Spleen (tissue), 11 donors: ENCODE measurements at regions not wholly inside any gene's neighbourhood (a gene's known extent, or its start where the extent isn't known, plus 50 kb on each side); places are given as distances from the start of the nearest gene placed in this dataset.

Source experiments
- DNase-seq: peaks from one replicate; pipeline ENCODE4 v3.0.0-alpha.2; 2020
- H3K27ac ChIP-seq, 8 donors: fragments of 200-600 bp; sonication (generic) in 7 of 8; 1 replicate in 4 of 8; 2 replicates in 4 of 8; pipeline versions ENCODE4 v1.5.0 to v1.8.0; 2016 to 2021; ENCODE audit warnings: inconsistent platforms in 4 of 8, mild to moderate bottlenecking in 4 of 8, moderate library complexity in 1 of 8
- H3K27me3 ChIP-seq, 7 donors: fragments of 200-600 bp; sonication (generic) in 6 of 7; replicated peaks in 1 of 7; 1 replicate in 4 of 7; 2 replicates in 3 of 7; pipeline versions ENCODE4 v1.5.0 to v1.8.0; 2016 to 2021; ENCODE audit warnings: inconsistent platforms in 3 of 7, mild to moderate bottlenecking in 1 of 7
- H3K36me3 ChIP-seq, 6 donors: fragments of 200-600 bp; sonication (generic) in 5 of 6; 1 replicate in 4 of 6; 2 replicates in 2 of 6; pipeline versions ENCODE4 v1.5.0 to v1.8.0; 2016 to 2021; ENCODE audit warnings: inconsistent platforms in 2 of 6
- H3K4me1 ChIP-seq, 6 donors: fragments of 200-600 bp; sonication (generic) in 5 of 6; 1 replicate in 3 of 6; 2 replicates in 3 of 6; pipeline versions ENCODE4 v1.5.0 to v1.8.0; 2016 to 2021; ENCODE audit warnings: inconsistent platforms in 3 of 6
- H3K4me3 ChIP-seq, 8 donors: fragments of 200-600 bp; sonication (generic) in 7 of 8; 1 replicate in 4 of 8; 2 replicates in 4 of 8; pipeline versions ENCODE4 v1.5.0 to v1.8.0; 2016 to 2021; ENCODE audit warnings: inconsistent platforms in 4 of 8, mild to moderate bottlenecking in 4 of 8, moderate library complexity in 2 of 8
- H3K9me3 ChIP-seq, 8 donors: fragments of 200-600 bp; sonication (generic) in 7 of 8; 1 replicate in 4 of 8; 2 replicates in 4 of 8; pipeline versions ENCODE4 v1.5.0 to v1.8.0; 2016 to 2021; ENCODE audit warnings: inconsistent platforms in 4 of 8
- POLR2A ChIP-seq, 3 donors: fragments of 450-650 bp; IDR thresholded peaks; one replicate each; pipeline ENCODE4 v1.5.1; 2017; ENCODE audit warnings: antibody characterized with exemption in 3 of 3, mild to moderate bottlenecking in 1 of 3
- POLR2AphosphoS5 ChIP-seq, 3 donors: sonication (generic); formaldehyde crosslinking; IDR thresholded peaks; one replicate each; pipeline ENCODE4 v1.5.1; 2017; ENCODE audit warnings: antibody characterized with exemption in 3 of 3
- WGBS, 5 donors: extraction: QIAGEN DNeasy Blood & Tissue Kit in 3 of 5; methylation state at CpG; one replicate each; pipeline versions ENCODE4 v1.1.5 to v1.1.7; 2013 to 2018; 5-methylcytosine and 5-hydroxymethylcytosine counted together
- intact Hi-C: fragments of 100-400 bp; cut with DNase I; formaldehyde crosslinking; loops from one replicate; pipeline ENCODE4 v1.15.0; 2023; ENCODE audit warnings: low total_unique reads
- TF ChIP-seq, protein P1 (sequence below), 11 experiments: fragments of 200-600 bp in 7 of 11; fragments of 450-650 bp in 4 of 11; sonication (generic) in 4 of 11; IDR thresholded peaks in 8 of 11; conservative IDR thresholded peaks in 3 of 11; 1 replicate in 7 of 11; 2 replicates in 4 of 11; pipeline versions ENCODE4 v1.4.0 to v1.8.0; 2016 to 2021; ENCODE audit warnings: antibody characterized with exemption in 11 of 11, inconsistent platforms in 4 of 11, mild to moderate bottlenecking in 1 of 11
- donor health status: healthy with polysubstance abuse.
- donor health status: DM: no; HTN: no; CAD: no; lungs with moderate emphysema.
- donor health status: DM: no; HTN: no; CAD: no.
- donor health status: Bipolar disorder and iron deficiency.
- donor health status: healthy.
- donor health status: DM: no; HTN: no; CAD: no.
- donor health status: DM: yes; HTN: yes; CAD: no.

DNA sequence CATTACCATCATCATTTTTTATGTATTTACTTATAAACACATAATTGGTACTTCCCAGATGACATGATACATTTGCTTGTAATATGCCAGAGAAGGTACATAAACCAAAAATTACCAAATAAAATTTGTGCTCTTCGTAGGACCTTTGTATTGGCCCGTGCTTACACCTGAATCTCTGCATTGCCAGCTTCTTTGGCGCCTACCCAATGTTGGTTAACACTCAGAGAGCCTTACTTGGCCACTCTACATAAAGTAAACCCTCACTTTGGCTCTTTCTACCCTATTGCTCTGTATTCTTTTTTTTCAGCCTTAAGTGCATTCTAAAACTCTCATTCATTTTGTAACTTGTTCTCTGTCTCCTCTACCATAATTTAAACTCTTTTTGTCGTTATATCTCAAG, 148.1 kb upstream of the ZNF608 start:
- TF ChIP-seq POLR2A (IDR thresholded peaks at IDR 0.05) (no peak), POLR2AphosphoS5 (IDR thresholded peaks at IDR 0.05) (no peak)
- TF ChIP-seq, protein P1, sequence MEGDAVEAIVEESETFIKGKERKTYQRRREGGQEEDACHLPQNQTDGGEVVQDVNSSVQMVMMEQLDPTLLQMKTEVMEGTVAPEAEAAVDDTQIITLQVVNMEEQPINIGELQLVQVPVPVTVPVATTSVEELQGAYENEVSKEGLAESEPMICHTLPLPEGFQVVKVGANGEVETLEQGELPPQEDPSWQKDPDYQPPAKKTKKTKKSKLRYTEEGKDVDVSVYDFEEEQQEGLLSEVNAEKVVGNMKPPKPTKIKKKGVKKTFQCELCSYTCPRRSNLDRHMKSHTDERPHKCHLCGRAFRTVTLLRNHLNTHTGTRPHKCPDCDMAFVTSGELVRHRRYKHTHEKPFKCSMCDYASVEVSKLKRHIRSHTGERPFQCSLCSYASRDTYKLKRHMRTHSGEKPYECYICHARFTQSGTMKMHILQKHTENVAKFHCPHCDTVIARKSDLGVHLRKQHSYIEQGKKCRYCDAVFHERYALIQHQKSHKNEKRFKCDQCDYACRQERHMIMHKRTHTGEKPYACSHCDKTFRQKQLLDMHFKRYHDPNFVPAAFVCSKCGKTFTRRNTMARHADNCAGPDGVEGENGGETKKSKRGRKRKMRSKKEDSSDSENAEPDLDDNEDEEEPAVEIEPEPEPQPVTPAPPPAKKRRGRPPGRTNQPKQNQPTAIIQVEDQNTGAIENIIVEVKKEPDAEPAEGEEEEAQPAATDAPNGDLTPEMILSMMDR (IDR thresholded peaks at IDR 0.05 in 8 of 11, conservative IDR thresholded peaks at IDR 0.05 in 3 of 11), result no peak
- 85 to 95% (median 88%) methylated on average over 4 of the region's 4 CpGs for WGBS, 5 donors
- intact Hi-C loops, result no loop called here
- Histone ChIP-seq H3K27me3 (no peaks in the 10 kb centered on the region), H3K9me3 (peaks cover 0 to 13% (median 0%) of the 10 kb centered on the region in 8 donors), H3K4me3 (no peak overlapping the region), H3K4me1 (peaks cover 0 to 5% (median 0%) of the 10 kb centered on the region in 6 donors), H3K36me3 (no peaks in the 10 kb centered on the region), H3K27ac (no peak overlapping the region)
- DNase-seq, result no peak

GRCh38 chr5:124895236-124895635, 148.8 kb upstream of the ZNF608 start:
- intact Hi-C loops, result no loop called here
- DNase-seq, result no peak
- no peak for TF ChIP-seq POLR2A (IDR thresholded peaks at IDR 0.05)
- TF ChIP-seq, protein P1 (IDR thresholded peaks at IDR 0.05 in 8 of 11, conservative IDR thresholded peaks at IDR 0.05 in 3 of 11), result no peak
- no peak for TF ChIP-seq POLR2AphosphoS5 (IDR thresholded peaks at IDR 0.05)
- no peaks in the 10 kb centered on the region for H3K36me3 ChIP-seq
- no peak overlapping the region for H3K4me3 ChIP-seq
- H3K27me3 ChIP-seq, result no peaks in the 10 kb centered on the region
- H3K27ac ChIP-seq, result no peak overlapping the region
- WGBS, 5 donors, result 71 to 86% (median 75%) methylated on average over 2 of the region's 2 CpGs
- peaks cover 0 to 13% (median 0%) of the 10 kb centered on the region in 8 donors for H3K9me3 ChIP-seq
- no peaks in the 10 kb centered on the region for H3K4me1 ChIP-seq

- Histone ChIP-seq H3K36me3 (no peaks in the 10 kb centered on the region), H3K4me3 (no peak overlapping the region), H3K4me1 (peaks cover 11 to 30% (median 19%) of the 10 kb centered on the region in 6 donors), H3K27ac (no peak overlapping the region), H3K27me3 (no peaks in the 10 kb centered on the region), H3K9me3 (no peaks in the 10 kb centered on the region)
- TF ChIP-seq POLR2AphosphoS5 (IDR thresholded peaks at IDR 0.05) (no peak), POLR2A (IDR thresholded peaks at IDR 0.05) (no peak)
- TF ChIP-seq, protein P1 (IDR thresholded peaks at IDR 0.05 in 8 of 11, conservative IDR thresholded peaks at IDR 0.05 in 3 of 11), result no peak
- no peak for DNase-seq
- intact Hi-C loops, result no loop called here
Observed at GRCh38 chr5:124901081-124901480, 154.6 kb upstream of the ZNF608 start.

GRCh38 chr5:124902097-124902821, 155.8 kb upstream of the ZNF608 start:
- no peak for DNase-seq
- Histone ChIP-seq H3K4me1 (peaks cover 18 to 42% (median 31%) of the 10 kb centered on the region in 6 donors), H3K4me3 (no peak overlapping the region), H3K27me3 (no peaks in the 10 kb centered on the region), H3K27ac (peak overlapping the region in 6 of 8 donors; percentile 1 to 64 (median 55)), H3K36me3 (no peaks in the 10 kb centered on the region), H3K9me3 (no peaks in the 10 kb centered on the region)
- intact Hi-C loops, result no loop called here
- TF ChIP-seq, protein P1 (IDR thresholded peaks at IDR 0.05 in 8 of 11, conservative IDR thresholded peaks at IDR 0.05 in 3 of 11), result no peak
- TF ChIP-seq POLR2A (IDR thresholded peaks at IDR 0.05), result no peak
- peak in 1 of 3 donors; percentile 42 for TF ChIP-seq POLR2AphosphoS5 (IDR thresholded peaks at IDR 0.05)
- WGBS, 5 donors, result 7 to 22% (median 16%) methylated on average over 5 of the region's 5 CpGs
